Neuronal stem cell (in vitro differentiated cells): ENCODE measurements at regions not wholly inside any gene's neighbourhood (a gene's known extent, or its start where the extent isn't known, plus 50 kb on each side); places are given as distances from the start of the nearest gene placed in this dataset.

Experiments used
- DNase-seq: peaks from one replicate; pipeline ENCODE4 v3.0.0-alpha.2; 2013; ENCODE audit warnings: low spot score
- H2AFZ ChIP-seq: one replicate; pipeline ENCODE4 v1.6.1; 2013; ENCODE audit warnings: mild to moderate bottlenecking, low read length, inconsistent platforms
- H2AK5ac ChIP-seq: 2 replicates; pipeline ENCODE4 v1.6.1; 2013; ENCODE audit warnings: low read depth, mild to moderate bottlenecking, inconsistent platforms, low read length, moderate library complexity, mixed read lengths
- H2BK120ac ChIP-seq: 2 replicates; pipeline ENCODE4 v1.6.1; 2013; ENCODE audit warnings: low read depth, mild to moderate bottlenecking, inconsistent platforms, low read length, moderate library complexity, mixed read lengths
- H2BK12ac ChIP-seq: one replicate; pipeline ENCODE4 v1.6.1; 2013; ENCODE audit warnings: low read length, inconsistent platforms
- H2BK15ac ChIP-seq: 2 replicates; pipeline ENCODE4 v1.6.1; 2013; ENCODE audit warnings: mild to moderate bottlenecking, low read length, inconsistent platforms, mixed read lengths
- H2BK5ac ChIP-seq: one replicate; pipeline ENCODE4 v1.6.1; 2013; ENCODE audit warnings: inconsistent platforms, mild to moderate bottlenecking, low read length, moderate library complexity
- H3K14ac ChIP-seq: one replicate; pipeline ENCODE4 v1.6.1; 2013; ENCODE audit warnings: low read length, inconsistent platforms
- H3K18ac ChIP-seq: 2 replicates; pipeline ENCODE4 v1.6.1; 2013; ENCODE audit warnings: low read length, inconsistent platforms
- H3K23ac ChIP-seq: 2 replicates; pipeline ENCODE4 v1.6.1; 2013; ENCODE audit warnings: low read depth, mild to moderate bottlenecking, mixed read lengths, low read length, inconsistent platforms; ENCODE audit not compliant: poor library complexity
- H3K27ac ChIP-seq: replicated peaks from 3 replicates; pipeline ENCODE4 v1.5.1; 2013; ENCODE audit warnings: low read length, inconsistent platforms
- H3K27me3 ChIP-seq, 3 experiments: 2 replicates each; pipeline ENCODE4 v1.6.1; 2013; ENCODE audit warnings: low read length in 3 of 3, mild to moderate bottlenecking in 2 of 3, inconsistent platforms in 1 of 3, low read depth in 1 of 3, mixed read lengths in 1 of 3, moderate library complexity in 1 of 3; ENCODE audit not compliant: control insufficient read depth in 3 of 3, insufficient read depth in 3 of 3
- H3K36me3 ChIP-seq, 2 donors: replicated peaks in 1 of 2; 2 replicates each; pipeline ENCODE4 v1.6.1; 2013; ENCODE audit warnings: low read length in 2 of 2; ENCODE audit not compliant: control insufficient read depth in 2 of 2, insufficient read depth in 2 of 2
- H3K4ac ChIP-seq: 2 replicates; pipeline ENCODE4 v1.6.1; 2013; ENCODE audit warnings: inconsistent platforms, mild to moderate bottlenecking, low read length, moderate library complexity
- H3K4me1 ChIP-seq, 2 donors: 1 replicate in 1 of 2; 2 replicates in 1 of 2; pipeline ENCODE4 v1.6.1; 2013; ENCODE audit warnings: low read length in 2 of 2, low read depth in 1 of 2; ENCODE audit not compliant: control insufficient read depth in 2 of 2, insufficient read depth in 1 of 2
- H3K4me2 ChIP-seq: one replicate; pipeline ENCODE4 v1.6.1; 2013; ENCODE audit warnings: mild to moderate bottlenecking, low read length, inconsistent platforms; ENCODE audit not compliant: insufficient read depth, poor library complexity, severe bottlenecking
- H3K4me3 ChIP-seq, 2 donors: 2 replicates each; pipeline ENCODE4 v1.5.1; 2013; ENCODE audit warnings: low read length in 2 of 2, mild to moderate bottlenecking in 2 of 2, inconsistent platforms in 1 of 2, moderate library complexity in 1 of 2
- H3K79me1 ChIP-seq: one replicate; pipeline ENCODE4 v1.6.1; 2013; ENCODE audit warnings: low read depth, mild to moderate bottlenecking, inconsistent platforms, low read length, moderate library complexity
- H3K9ac ChIP-seq: one replicate; pipeline ENCODE4 v1.6.1; 2013; ENCODE audit warnings: mild to moderate bottlenecking, low read depth, low read length, inconsistent platforms; ENCODE audit not compliant: poor library complexity
- H3K9me3 ChIP-seq, 2 donors: replicated peaks in 1 of 2; 2 replicates each; pipeline versions ENCODE3 to v1.6.1; 2013; ENCODE audit warnings: low read length in 2 of 2, mild to moderate bottlenecking in 2 of 2, inconsistent platforms in 1 of 2, low read depth in 1 of 2, mixed read lengths in 1 of 2, moderate library complexity in 1 of 2; ENCODE audit not compliant: control insufficient read depth in 2 of 2, insufficient read depth in 1 of 2
- H4K8ac ChIP-seq: one replicate; pipeline ENCODE4 v1.6.1; 2013; ENCODE audit warnings: low read depth, mild to moderate bottlenecking, inconsistent platforms, low read length, moderate library complexity
- H4K91ac ChIP-seq: one replicate; pipeline ENCODE4 v1.6.1; 2013; ENCODE audit warnings: low read length, low read depth, mild to moderate bottlenecking, inconsistent platforms; ENCODE audit not compliant: poor library complexity
- WGBS, 2 donors: extraction: QIAGEN DNeasy Blood & Tissue Kit; methylation state at CpG; one replicate each; pipeline ENCODE4 v1.1.7; 2013; ENCODE audit warnings: missing lambda C conversion rate in 2 of 2, mixed read lengths in 1 of 2; ENCODE audit not compliant: insufficient read length in 2 of 2, insufficient replicate concordance in 1 of 2; ENCODE audit errors: extremely low coverage in 2 of 2; 5-methylcytosine and 5-hydroxymethylcytosine counted together

DNA sequence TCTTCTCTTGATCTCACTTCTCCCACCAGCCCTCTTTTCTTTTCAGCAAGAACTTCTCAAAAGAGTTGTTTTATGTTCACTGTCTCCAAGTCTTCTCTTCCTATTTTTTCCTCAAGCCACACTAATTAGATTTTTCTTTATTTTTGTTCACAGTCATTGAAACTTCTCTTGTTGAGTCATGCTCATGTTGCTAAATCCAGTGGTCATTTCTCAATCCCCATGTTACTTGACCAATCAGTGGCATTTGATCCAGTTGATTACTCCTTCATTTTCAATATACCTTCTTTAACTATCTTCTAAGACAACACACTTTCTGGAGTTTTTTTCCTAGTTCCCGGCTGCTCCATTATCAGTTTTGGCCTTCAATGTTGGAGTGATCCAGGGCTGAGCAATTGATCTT, 103.1 kb upstream of the LSM6 start:
- no peak overlapping the region for H3K27ac ChIP-seq
- H2BK15ac ChIP-seq, result no peak overlapping the region
- no peak overlapping the region for H2BK12ac ChIP-seq
- no peak overlapping the region for H3K14ac ChIP-seq
- no peak overlapping the region for H3K4me2 ChIP-seq
- no peaks in the 10 kb centered on the region for H3K9me3 ChIP-seq
- H3K36me3 ChIP-seq, result no peaks in the 10 kb centered on the region
- no peak overlapping the region for H2AK5ac ChIP-seq
- H2BK5ac ChIP-seq, result no peak overlapping the region
- H4K8ac ChIP-seq, result no peak overlapping the region
- H3K9ac ChIP-seq, result no peak overlapping the region
- H2BK120ac ChIP-seq, result no peak overlapping the region
- H3K79me1 ChIP-seq, result no peaks in the 10 kb centered on the region
- no peak overlapping the region for H2AFZ ChIP-seq
- H4K91ac ChIP-seq, result no peak overlapping the region
- H3K18ac ChIP-seq, result no peak overlapping the region
- DNase-seq, result no peak
- no peaks in the 10 kb centered on the region for H3K4me1 ChIP-seq
- no peak overlapping the region for H3K4ac ChIP-seq
- H3K23ac ChIP-seq, result no peak overlapping the region
- peaks cover 0 to 10% (median 0%) of the 10 kb centered on the region in 3 experiments for H3K27me3 ChIP-seq
- no CpG with 5 or more reads among the region's 1 CpG for WGBS, 2 donors
- H3K4me3 ChIP-seq, result no peak overlapping the region

GRCh38 chr4:146071390-146071789, 104.1 kb upstream of the LSM6 start:
- Histone ChIP-seq H3K36me3 (no peaks in the 10 kb centered on the region), H2AK5ac (no peak overlapping the region), H3K23ac (no peak overlapping the region), H3K9me3 (no peaks in the 10 kb centered on the region), H3K4ac (no peak overlapping the region), H3K4me1 (no peaks in the 10 kb centered on the region), H2BK120ac (no peak overlapping the region), H3K4me2 (no peak overlapping the region), H3K27me3 (peaks cover 0 to 10% (median 0%) of the 10 kb centered on the region in 3 experiments), H3K27ac (no peak overlapping the region), H4K91ac (no peak overlapping the region), H2BK5ac (no peak overlapping the region), H3K79me1 (no peaks in the 10 kb centered on the region), H3K14ac (no peak overlapping the region), H2BK12ac (no peak overlapping the region), H2AFZ (no peak overlapping the region), H4K8ac (no peak overlapping the region), H3K4me3 (no peak overlapping the region), H3K9ac (no peak overlapping the region), H2BK15ac (no peak overlapping the region), H3K18ac (no peak overlapping the region)
- no CpG with 5 or more reads among the region's 5 CpGs for WGBS, 2 donors
- no peak for DNase-seq

DNA sequence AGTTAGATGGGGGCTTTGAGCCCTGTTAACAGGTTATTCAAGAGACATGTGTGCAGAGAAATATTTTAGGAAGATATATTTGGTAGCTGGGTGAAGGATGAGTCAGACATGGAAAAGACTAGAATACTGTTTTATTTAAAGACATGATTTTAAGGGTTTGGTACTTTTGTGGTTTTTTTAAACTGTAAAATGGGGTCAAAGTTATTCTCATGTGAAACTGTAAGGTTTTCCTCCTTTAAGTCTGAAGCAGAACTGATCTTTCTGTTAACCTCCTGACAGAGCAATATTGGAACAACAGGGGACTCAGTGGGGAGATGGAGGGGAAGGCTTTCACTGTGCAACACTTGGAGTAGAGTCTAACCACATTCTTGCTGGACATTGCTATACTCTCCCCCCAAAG, 112.4 kb upstream of the LSM6 start:
- no peak overlapping the region for H3K9ac ChIP-seq
- H4K91ac ChIP-seq, result no peak overlapping the region
- H4K8ac ChIP-seq, result no peak overlapping the region
- H3K4me2 ChIP-seq, result no peak overlapping the region
- no peak for DNase-seq
- H3K18ac ChIP-seq, result no peak overlapping the region
- no peak overlapping the region for H3K27ac ChIP-seq
- H2BK120ac ChIP-seq, result no peak overlapping the region
- no peaks in the 10 kb centered on the region for H3K79me1 ChIP-seq
- no peaks in the 10 kb centered on the region for H3K9me3 ChIP-seq
- H2BK5ac ChIP-seq, result no peak overlapping the region
- no peak overlapping the region for H3K4me3 ChIP-seq
- H3K27me3 ChIP-seq, result peaks cover 0 to 7% (median 0%) of the 10 kb centered on the region in 3 experiments
- H3K36me3 ChIP-seq, result no peaks in the 10 kb centered on the region
- H3K4me1 ChIP-seq, result no peaks in the 10 kb centered on the region
- no peak overlapping the region for H2BK15ac ChIP-seq
- no peak overlapping the region for H3K23ac ChIP-seq
- no peak overlapping the region for H2AK5ac ChIP-seq
- H3K4ac ChIP-seq, result no peak overlapping the region
- H2BK12ac ChIP-seq, result no peak overlapping the region
- no peak overlapping the region for H3K14ac ChIP-seq
- H2AFZ ChIP-seq, result no peak overlapping the region

GRCh38 chr4:146062340-146062739, 113.2 kb upstream of the LSM6 start:
- Histone ChIP-seq H3K79me1 (no peaks in the 10 kb centered on the region), H2BK12ac (no peak overlapping the region), H3K4me1 (no peaks in the 10 kb centered on the region), H2AK5ac (no peak overlapping the region), H2AFZ (no peak overlapping the region), H3K27me3 (peaks cover 0 to 7% (median 0%) of the 10 kb centered on the region in 3 experiments), H3K27ac (no peak overlapping the region), H2BK5ac (no peak overlapping the region), H4K8ac (no peak overlapping the region), H3K9me3 (no peaks in the 10 kb centered on the region), H3K9ac (no peak overlapping the region), H2BK120ac (no peak overlapping the region), H3K4me2 (no peak overlapping the region), H3K4me3 (no peak overlapping the region), H3K4ac (no peak overlapping the region), H3K23ac (no peak overlapping the region), H4K91ac (no peak overlapping the region), H3K36me3 (no peaks in the 10 kb centered on the region), H3K14ac (no peak overlapping the region), H2BK15ac (no peak overlapping the region), H3K18ac (no peak overlapping the region)
- DNase-seq, result no peak
- no CpG with 5 or more reads among the region's 2 CpGs for WGBS, 2 donors
